ENCODE measurements at regions not wholly inside any gene's neighbourhood (a gene's known extent, or its start where the extent isn't known, plus 50 kb on each side); places are given as distances from the start of the nearest gene placed in this dataset.

DNA sequence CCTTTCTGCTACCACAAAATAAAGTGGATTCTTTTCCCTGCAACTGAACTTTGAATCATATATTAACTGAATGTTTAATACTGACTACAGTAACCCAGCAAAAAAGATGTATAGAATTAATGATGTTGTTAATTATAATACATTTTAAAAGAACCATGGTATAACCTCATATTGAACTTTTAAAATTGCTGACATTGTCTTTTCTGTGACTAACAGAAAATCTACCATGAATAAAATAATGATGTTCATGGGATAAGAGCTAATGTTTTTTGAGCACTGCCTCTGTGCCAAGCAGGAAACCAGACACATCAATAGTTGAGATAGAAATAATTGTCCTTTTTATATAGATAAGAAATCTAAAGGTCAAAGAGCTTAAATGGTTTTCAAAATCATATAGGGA lies 691.9 kb downstream of the PDHA2 start:
- no peak for DNase-seq (ENCODE audit: low read depth in 2 of 2)

- DNase-seq (ENCODE audit: low read depth in 2 of 2): no peak
Measured at GRCh38 chr4:96543346-96543745, 703.5 kb downstream of the PDHA2 start.

DNA sequence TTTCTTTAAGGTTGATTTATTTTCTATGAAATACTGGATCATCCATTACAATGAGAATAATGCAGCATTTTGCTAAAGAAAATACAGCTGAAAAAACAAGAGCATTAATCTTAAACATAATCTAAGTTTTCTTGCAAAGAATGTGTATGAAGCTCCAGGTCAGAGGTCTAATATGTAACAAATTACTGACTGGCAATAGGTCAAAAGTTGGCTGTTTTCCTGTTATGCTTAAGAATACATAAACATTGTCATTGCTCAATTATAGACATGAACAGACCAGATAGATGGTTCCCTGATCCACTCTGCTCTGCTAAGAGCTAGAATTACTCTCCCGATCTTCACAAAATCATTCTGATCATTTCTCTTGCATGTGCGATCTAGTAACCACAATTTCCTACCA lies 718.6 kb downstream of the PDHA2 start:
- no peak for DNase-seq (ENCODE audit: low read depth in 2 of 2)

DNA sequence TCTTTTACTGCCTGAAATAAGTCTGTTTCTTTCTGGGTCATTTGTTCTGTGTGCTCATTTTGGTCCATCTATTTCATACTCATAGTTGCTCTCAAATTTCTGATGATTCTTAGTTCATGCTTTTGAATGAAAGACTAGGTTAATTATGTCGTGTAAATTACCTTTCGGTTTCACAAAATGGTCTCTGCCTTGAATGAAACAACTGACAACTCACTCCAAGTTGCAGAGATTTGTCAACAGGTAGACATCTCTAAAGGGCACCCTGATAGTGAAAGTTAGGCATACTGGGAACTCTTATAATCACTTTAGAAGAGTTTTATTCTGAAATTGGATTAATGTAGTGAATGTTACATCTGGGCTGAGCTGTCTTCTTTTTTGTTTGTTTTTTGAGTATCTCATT lies 726.9 kb downstream of the PDHA2 start:
- DNase-seq (ENCODE audit: low read depth in 2 of 2): no peak

DNA sequence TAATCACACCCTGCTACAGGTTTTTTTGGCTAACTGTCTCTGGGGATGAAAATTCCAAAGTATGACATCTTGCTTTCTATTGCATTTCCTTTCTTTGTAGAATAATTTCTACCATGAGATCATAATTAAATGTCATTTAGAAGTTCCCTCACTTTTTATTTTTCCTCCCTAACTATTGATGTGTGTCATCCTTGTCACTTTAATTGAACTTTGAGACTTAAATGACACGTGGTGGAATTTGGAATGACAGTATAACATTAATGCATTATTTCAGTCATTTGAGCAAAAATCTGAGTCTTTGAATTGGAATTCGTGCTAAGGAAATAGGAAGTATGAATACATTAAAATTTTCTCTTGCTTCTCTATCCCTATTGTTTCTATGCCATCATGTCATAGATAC lies 745.4 kb downstream of the PDHA2 start:
- DNase-seq (ENCODE audit: low read depth in 2 of 2): no peak

GRCh38 chr4:96593422-96593821 lies 753.5 kb downstream of the PDHA2 start:
- DNase-seq (ENCODE audit: low read depth in 2 of 2): no peak

- DNase-seq (ENCODE audit: low read depth in 2 of 2): no peak
Measured at GRCh38 chr4:96598465-96598864, 758.6 kb downstream of the PDHA2 start.

GRCh38 chr4:96599752-96600151 lies 759.9 kb downstream of the PDHA2 start:
- DNase-seq (ENCODE audit: low read depth in 2 of 2): no peak

DNA sequence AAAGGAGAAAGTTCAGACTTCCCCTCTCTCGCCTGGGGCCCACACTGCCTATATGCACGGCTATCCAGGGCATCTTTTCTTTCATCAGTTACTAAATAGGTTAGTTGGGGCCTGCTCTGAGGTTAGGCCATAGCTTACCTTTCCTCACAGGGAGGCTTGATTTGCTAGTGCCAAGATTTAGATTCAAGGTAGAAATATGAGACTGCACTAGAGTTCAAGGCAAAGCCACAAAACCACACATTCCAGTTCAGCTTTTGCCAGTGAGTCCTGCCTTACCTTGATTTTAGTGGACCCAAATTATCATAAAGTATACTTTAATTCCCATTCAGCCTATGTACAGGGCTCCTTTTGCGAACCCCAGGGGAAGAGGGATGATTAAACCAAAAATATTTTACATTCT lies 762.8 kb downstream of the PDHA2 start:
- no peak for DNase-seq (ENCODE audit: low read depth in 2 of 2)

DNA sequence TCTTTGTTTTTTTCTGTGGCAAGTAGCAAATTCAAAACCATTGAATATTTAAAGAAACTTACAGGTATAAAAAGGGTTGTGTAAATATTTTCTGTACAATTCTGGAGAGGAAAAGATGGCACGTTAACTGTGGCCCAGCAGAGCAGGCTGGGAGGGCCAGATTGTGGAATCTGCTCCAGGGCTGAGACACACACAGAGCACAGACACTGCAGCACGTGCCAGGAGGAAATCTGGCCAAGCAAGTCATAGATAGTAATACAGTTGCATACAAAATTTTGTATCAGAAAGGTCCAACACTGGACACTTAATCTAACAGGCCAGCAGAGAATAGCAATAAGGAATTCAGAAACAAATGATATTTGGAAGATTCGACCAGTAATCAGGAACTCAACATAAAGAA lies 763.7 kb downstream of the PDHA2 start:
- no peak for DNase-seq (ENCODE audit: low read depth in 2 of 2)

GRCh38 chr4:96606451-96606850 lies 766.6 kb downstream of the PDHA2 start:
- no peak for DNase-seq (ENCODE audit: low read depth in 2 of 2)

- DNase-seq (ENCODE audit: low read depth in 2 of 2): no peak
Measured at GRCh38 chr4:96626023-96626422, 786.1 kb downstream of the PDHA2 start.

DNA sequence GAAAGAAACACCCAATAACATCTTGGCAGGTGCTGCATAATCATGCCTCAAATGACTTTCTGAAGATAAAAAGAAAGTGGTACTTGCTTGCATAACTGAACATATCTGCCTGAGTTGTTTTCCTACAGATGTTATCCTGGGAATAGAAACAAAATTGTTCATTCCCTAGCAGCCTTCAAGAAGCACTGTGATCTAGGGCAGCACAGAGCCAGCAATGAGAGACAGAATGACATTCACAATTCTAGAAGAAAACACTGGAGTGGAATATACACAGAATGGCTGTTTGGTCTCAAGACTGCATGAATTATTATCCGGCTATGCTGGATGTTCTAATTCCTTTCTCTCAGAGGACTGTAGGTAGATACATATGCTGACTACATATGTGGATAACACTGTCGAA lies 790.9 kb downstream of the PDHA2 start:
- DNase-seq (ENCODE audit: low read depth in 2 of 2): no peak

DNA sequence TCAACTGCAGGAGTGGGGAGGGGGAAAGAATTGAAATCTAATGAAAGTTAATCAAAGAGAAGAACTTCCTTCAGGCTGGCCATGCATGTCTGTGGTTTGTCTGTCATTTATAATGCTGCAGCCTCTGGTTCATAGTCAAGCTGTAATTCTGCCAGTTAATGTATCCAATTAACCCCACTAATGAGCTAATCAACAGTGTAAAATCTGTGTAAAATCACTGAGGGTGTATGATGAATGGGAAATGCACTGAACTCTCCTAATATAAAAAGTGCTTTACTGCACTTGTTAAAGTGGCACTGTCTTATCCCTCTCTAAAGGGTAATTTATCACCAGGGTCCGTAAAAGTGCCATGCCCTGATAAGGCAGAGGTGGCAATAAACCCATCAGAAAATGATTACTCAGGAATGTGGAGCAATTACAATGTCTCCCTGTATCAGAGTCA lies 798.1 kb downstream of the PDHA2 start:
- no peak for DNase-seq (ENCODE audit: low read depth in 2 of 2)

DNA sequence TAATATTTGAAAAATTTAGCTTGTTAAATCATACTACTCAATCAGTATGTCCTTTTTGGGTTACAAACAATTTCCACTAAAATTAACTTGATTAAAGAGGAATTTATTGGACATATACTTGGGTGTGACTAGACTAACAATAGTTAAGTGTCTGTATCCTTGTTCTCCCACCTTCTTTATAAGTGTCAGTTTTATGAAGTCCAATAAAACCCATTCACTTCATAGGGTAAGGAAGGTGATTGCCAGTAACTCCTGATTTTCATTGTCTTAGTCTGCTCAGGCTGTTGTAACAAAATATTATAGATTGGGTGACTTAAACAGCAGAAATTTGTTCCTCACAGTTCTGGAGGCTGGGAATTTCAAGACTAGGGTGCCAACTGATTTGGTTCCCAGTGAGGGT lies 800.0 kb downstream of the PDHA2 start:
- DNase-seq (ENCODE audit: low read depth in 2 of 2): no peak

DNA sequence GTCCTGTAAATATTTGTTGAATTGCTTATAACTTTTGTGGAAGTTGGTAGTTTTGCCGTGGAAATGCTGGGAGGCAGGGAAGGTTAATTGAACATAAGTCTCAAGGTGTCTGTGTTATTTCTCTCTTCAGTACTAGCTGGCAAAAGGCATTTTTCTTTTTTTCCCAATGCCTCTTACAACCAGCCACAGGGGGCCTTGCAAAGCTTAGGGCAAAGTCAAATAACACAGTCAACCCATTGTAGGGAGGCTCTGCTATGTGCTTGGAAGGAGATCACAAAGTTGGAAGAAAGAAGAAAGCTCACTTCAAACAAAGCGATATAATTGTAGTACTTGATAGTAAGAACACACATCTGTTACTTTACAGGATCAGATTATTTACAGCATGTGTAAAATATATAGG lies 802.6 kb downstream of the PDHA2 start:
- DNase-seq (ENCODE audit: low read depth in 2 of 2): no peak

GRCh38 chr4:96646146-96646545 lies 806.3 kb downstream of the PDHA2 start:
- DNase-seq (ENCODE audit: low read depth in 2 of 2): no peak

GRCh38 chr4:96649536-96649935 lies 809.6 kb downstream of the PDHA2 start:
- DNase-seq (ENCODE audit: low read depth in 2 of 2): no peak

DNA sequence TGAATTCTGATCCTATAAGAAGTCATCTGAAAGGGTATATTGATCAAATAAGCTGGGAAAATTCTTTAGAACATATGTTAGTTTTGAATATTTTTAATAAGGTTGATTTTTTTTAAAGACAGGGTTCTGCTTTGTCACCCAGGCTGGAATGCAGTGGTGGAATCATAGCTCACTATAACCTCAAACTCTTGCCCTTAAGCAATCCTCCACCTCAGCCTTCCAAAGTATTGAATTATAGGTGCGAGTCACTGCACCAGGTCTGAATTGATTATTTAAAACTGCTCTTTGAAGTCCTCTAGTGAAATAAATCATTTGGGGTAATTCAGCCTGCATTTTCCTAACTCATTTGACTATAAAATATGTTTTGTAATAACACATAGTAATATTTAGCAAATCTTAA lies 812.3 kb downstream of the PDHA2 start:
- no peak for DNase-seq (ENCODE audit: low read depth in 2 of 2)

DNA sequence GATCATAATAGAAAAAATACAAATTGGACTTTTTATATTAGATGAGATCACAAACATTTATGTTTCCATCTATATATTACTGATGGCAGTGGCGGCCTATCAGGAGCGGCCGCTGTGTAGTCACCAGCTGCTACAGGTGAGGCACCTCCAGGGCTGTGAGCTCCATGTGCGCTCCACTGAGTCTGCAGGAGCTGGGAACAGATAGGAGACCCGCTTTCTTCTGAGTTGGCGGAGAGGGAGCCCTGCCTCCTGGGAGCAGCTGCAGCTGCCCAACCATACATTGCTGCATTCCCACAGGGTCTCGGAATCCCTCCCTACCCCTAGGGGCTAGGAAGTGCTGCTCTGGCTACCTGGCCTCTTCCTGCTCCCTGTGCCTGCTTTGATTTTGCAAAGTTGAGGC lies 812.9 kb downstream of the PDHA2 start:
- no peak for DNase-seq (ENCODE audit: low read depth in 2 of 2)

GRCh38 chr4:96654045-96654444 lies 814.2 kb downstream of the PDHA2 start:
- DNase-seq (ENCODE audit: low read depth in 2 of 2): no peak

DNA sequence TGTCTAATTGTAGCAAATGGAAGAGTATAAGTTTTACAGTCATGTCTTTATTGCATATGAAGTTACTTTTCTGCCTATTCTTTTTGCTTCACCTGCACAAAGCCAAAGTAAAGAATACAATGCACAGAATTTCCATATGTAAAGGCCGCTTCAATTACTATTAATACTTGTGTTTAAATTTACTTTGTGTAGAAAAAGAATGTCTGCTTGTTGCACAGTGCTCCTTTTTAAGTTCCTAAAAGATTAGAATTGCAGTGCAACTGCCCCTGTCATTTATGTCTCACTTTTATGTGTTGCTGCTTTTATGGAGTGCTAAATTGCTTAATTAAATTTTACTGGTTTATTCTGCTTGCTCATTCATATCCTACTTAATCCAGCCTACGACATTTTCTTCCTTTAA lies 830.5 kb downstream of the PDHA2 start:
- no peak for DNase-seq (ENCODE audit: low read depth in 2 of 2)

DNA sequence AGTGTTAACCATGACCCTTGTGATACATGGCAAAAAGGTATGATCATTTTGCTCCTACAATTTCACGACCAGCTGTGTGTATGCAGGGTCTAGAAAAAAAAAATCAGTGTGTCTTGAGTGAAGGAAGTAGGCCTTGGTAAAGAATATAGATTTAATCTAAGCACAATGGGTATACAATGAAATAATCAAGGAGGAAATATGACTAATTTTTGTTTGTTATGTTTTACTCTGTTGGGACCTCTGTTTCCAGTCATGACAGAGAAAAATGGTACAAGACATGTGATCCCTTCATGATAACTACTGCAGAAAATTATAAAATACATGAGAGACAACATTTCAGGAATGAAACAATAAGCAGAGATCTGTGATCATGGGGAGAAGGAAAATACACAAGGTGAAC lies 835.5 kb downstream of the PDHA2 start:
- no peak for DNase-seq (ENCODE audit: low read depth in 2 of 2)

DNA sequence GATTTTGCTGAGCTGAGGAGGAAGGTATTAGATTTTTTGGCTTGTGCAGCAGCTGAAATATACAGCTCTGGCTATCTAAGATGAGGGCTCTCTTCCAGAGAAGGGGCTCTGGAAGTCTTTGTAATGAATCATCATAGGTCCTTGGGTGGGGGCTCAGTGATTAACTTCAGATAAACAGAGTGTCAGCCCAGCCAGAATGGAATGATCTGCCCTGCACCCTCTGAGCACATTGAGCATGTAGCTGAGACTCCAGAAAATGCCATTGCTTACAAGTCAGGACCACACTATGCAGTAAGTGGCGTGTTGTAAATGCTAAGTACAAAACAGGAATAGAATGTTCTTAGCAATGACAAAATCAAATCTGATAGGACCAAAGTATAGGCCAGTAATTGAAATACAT lies 836.0 kb downstream of the PDHA2 start:
- no peak for DNase-seq (ENCODE audit: low read depth in 2 of 2)

Data from dermis microvascular lymphatic vessel endothelial cell (primary cell).